ENCODE measurements at regions not wholly inside any gene's neighbourhood (a gene's known extent, or its start where the extent isn't known, plus 50 kb on each side); places are given as distances from the start of the nearest gene placed in this dataset.

GRCh38 chr10:128489324-128490247, 363.4 kb upstream of the MKI67 start:
- no peak overlapping the region for H3K27ac Mint-ChIP-seq
- CTCF ChIA-PET = no interaction called here

GRCh38 chr10:128491686-128492085, 365.5 kb upstream of the MKI67 start:
- no peak for ATAC-seq
- Histone ChIP-seq H3K27me3 (ENCODE audit: control insufficient read depth in 2 of 2, insufficient read depth in 2 of 2, low read length in 2 of 2) (no peaks in the 10 kb centered on the region), H3K4me1 (ENCODE audit: control insufficient read depth in 2 of 2, insufficient read depth in 2 of 2, low read length in 2 of 2) (no peaks in the 10 kb centered on the region), H3K9me3 (ENCODE audit: control insufficient read depth in 2 of 3, low read length in 3 of 3) (no peaks in the 10 kb centered on the region), H3K36me3 (ENCODE audit: control insufficient read depth in 2 of 3, insufficient read depth in 3 of 3, low read length in 3 of 3) (no peaks in the 10 kb centered on the region), H3K27ac (ENCODE audit: low read depth, low read length) (no peak overlapping the region), H3K4me3 (ENCODE audit: low read length) (no peak overlapping the region)
- ChIA-PET POLR2A (no interaction called here), CTCF (no interaction called here)
- no peaks in the 10 kb centered on the region for H3K27me3 Mint-ChIP-seq
- peaks cover 0 to 3% (median 0%) of the 10 kb centered on the region in 5 donors for H3K36me3 Mint-ChIP-seq
- no peak overlapping the region for H3K4me3 Mint-ChIP-seq
- peaks cover 0 to 3% (median 0%) of the 10 kb centered on the region in 11 donors for H3K9me3 Mint-ChIP-seq
- no peak for DNase-seq
- no peaks in the 10 kb centered on the region for H3K4me1 Mint-ChIP-seq
- intact Hi-C loops (cut with micrococcal nuclease) = no loop called here
- no peak overlapping the region for H3K27ac Mint-ChIP-seq

More at GRCh38 chr10:128489324-128490247, 363.4 kb upstream of the MKI67 start:
- no peaks in the 10 kb centered on the region for H3K27me3 Mint-ChIP-seq
- peaks cover 0 to 3% (median 0%) of the 10 kb centered on the region in 11 donors for H3K9me3 Mint-ChIP-seq
- no peaks in the 10 kb centered on the region for H3K36me3 ChIP-seq (ENCODE audit: control insufficient read depth in 2 of 3, insufficient read depth in 3 of 3, low read length in 3 of 3)
- no peaks in the 10 kb centered on the region for H3K4me1 Mint-ChIP-seq
- H3K4me3 ChIP-seq (ENCODE audit: low read length) = no peak overlapping the region
- H3K9me3 ChIP-seq (ENCODE audit: control insufficient read depth in 2 of 3, low read length in 3 of 3) = no peaks in the 10 kb centered on the region
- no peaks in the 10 kb centered on the region for H3K27me3 ChIP-seq (ENCODE audit: control insufficient read depth in 2 of 2, insufficient read depth in 2 of 2, low read length in 2 of 2)
- intact Hi-C loops (cut with micrococcal nuclease) = no loop called here
- H3K4me1 ChIP-seq (ENCODE audit: control insufficient read depth in 2 of 2, insufficient read depth in 2 of 2, low read length in 2 of 2) = no peaks in the 10 kb centered on the region
- DNase-seq (no peak), ATAC-seq (no peak)
- POLR2A ChIA-PET = no interaction called here
- H3K27ac ChIP-seq (ENCODE audit: low read depth, low read length) = no peak overlapping the region
- peaks cover 0 to 3% (median 0%) of the 10 kb centered on the region in 5 donors for H3K36me3 Mint-ChIP-seq
- no peak overlapping the region for H3K4me3 Mint-ChIP-seq

- Mint-ChIP-seq H3K4me1 (no peaks in the 10 kb centered on the region), H3K4me3 (no peak overlapping the region), H3K9me3 (peaks cover 0 to 3% (median 0%) of the 10 kb centered on the region in 11 donors), H3K27ac (no peak overlapping the region), H3K27me3 (no peaks in the 10 kb centered on the region), H3K36me3 (peaks cover 0 to 3% (median 0%) of the 10 kb centered on the region in 5 donors)
- Histone ChIP-seq H3K9me3 (ENCODE audit: control insufficient read depth in 2 of 3, low read length in 3 of 3) (no peaks in the 10 kb centered on the region), H3K4me1 (ENCODE audit: control insufficient read depth in 2 of 2, insufficient read depth in 2 of 2, low read length in 2 of 2) (no peaks in the 10 kb centered on the region), H3K36me3 (ENCODE audit: control insufficient read depth in 2 of 3, insufficient read depth in 3 of 3, low read length in 3 of 3) (no peaks in the 10 kb centered on the region), H3K27me3 (ENCODE audit: control insufficient read depth in 2 of 2, insufficient read depth in 2 of 2, low read length in 2 of 2) (no peaks in the 10 kb centered on the region), H3K27ac (ENCODE audit: low read depth, low read length) (no peak overlapping the region), H3K4me3 (ENCODE audit: low read length) (no peak overlapping the region)
- ChIA-PET POLR2A (no interaction called here), CTCF (no interaction called here)
- DNase-seq (no peak), ATAC-seq (no peak)
- intact Hi-C loops (cut with micrococcal nuclease) = no loop called here
Measured at GRCh38 chr10:128493811-128494210, 367.6 kb upstream of the MKI67 start.

GRCh38 chr10:128494665-128495064, 368.4 kb upstream of the MKI67 start:
- H3K4me3 ChIP-seq (ENCODE audit: low read length) = no peak overlapping the region
- ChIA-PET POLR2A (no interaction called here), CTCF (no interaction called here)
- Mint-ChIP-seq H3K27ac (no peak overlapping the region), H3K36me3 (peaks cover 0 to 3% (median 0%) of the 10 kb centered on the region in 5 donors), H3K4me3 (no peak overlapping the region), H3K4me1 (no peaks in the 10 kb centered on the region), H3K27me3 (no peaks in the 10 kb centered on the region), H3K9me3 (peaks cover 0 to 3% (median 0%) of the 10 kb centered on the region in 11 donors)
- H3K27ac ChIP-seq (ENCODE audit: low read depth, low read length) = no peak overlapping the region
- H3K9me3 ChIP-seq (ENCODE audit: control insufficient read depth in 2 of 3, low read length in 3 of 3) = no peaks in the 10 kb centered on the region
- H3K27me3 ChIP-seq (ENCODE audit: control insufficient read depth in 2 of 2, insufficient read depth in 2 of 2, low read length in 2 of 2) = no peaks in the 10 kb centered on the region
- intact Hi-C loops (cut with micrococcal nuclease) = no loop called here
- no peaks in the 10 kb centered on the region for H3K36me3 ChIP-seq (ENCODE audit: control insufficient read depth in 2 of 3, insufficient read depth in 3 of 3, low read length in 3 of 3)
- no peak for ATAC-seq
- no peaks in the 10 kb centered on the region for H3K4me1 ChIP-seq (ENCODE audit: control insufficient read depth in 2 of 2, insufficient read depth in 2 of 2, low read length in 2 of 2)
- no peak for DNase-seq

- H3K4me3 ChIP-seq (ENCODE audit: low read length) = no peak overlapping the region
- ATAC-seq = no peak
- H3K27ac ChIP-seq (ENCODE audit: low read depth, low read length) = no peak overlapping the region
- Mint-ChIP-seq H3K9me3 (peaks cover 0 to 2% (median 0%) of the 10 kb centered on the region in 11 donors), H3K27me3 (peaks cover 0 to 3% (median 0%) of the 10 kb centered on the region in 5 donors), H3K4me1 (no peaks in the 10 kb centered on the region), H3K36me3 (no peaks in the 10 kb centered on the region), H3K27ac (no peak overlapping the region), H3K4me3 (no peak overlapping the region)
- intact Hi-C loops (cut with micrococcal nuclease) = no loop called here
- ChIA-PET POLR2A (no interaction called here), CTCF (interaction anchor here (0.8 kb wide), 1 partner anchor 15 kb away, joined by 3 read pairs; no protein-coding TSS in a partner anchor)
- no peaks in the 10 kb centered on the region for H3K27me3 ChIP-seq (ENCODE audit: control insufficient read depth in 2 of 2, insufficient read depth in 2 of 2, low read length in 2 of 2)
- no peaks in the 10 kb centered on the region for H3K9me3 ChIP-seq (ENCODE audit: control insufficient read depth in 2 of 3, low read length in 3 of 3)
- H3K4me1 ChIP-seq (ENCODE audit: control insufficient read depth in 2 of 2, insufficient read depth in 2 of 2, low read length in 2 of 2) = no peaks in the 10 kb centered on the region
- DNase-seq = no peak
- no peaks in the 10 kb centered on the region for H3K36me3 ChIP-seq (ENCODE audit: control insufficient read depth in 2 of 3, insufficient read depth in 3 of 3, low read length in 3 of 3)
Measured at GRCh38 chr10:128497660-128498377, 371.6 kb upstream of the MKI67 start.

GRCh38 chr10:128498378-128498730, 372.1 kb upstream of the MKI67 start:
- H3K9me3 Mint-ChIP-seq = peaks cover 0 to 3% (median 0%) of the 10 kb centered on the region in 11 donors
- Histone ChIP-seq H3K9me3 (ENCODE audit: control insufficient read depth in 2 of 3, low read length in 3 of 3) (no peaks in the 10 kb centered on the region), H3K27me3 (ENCODE audit: control insufficient read depth in 2 of 2, insufficient read depth in 2 of 2, low read length in 2 of 2) (no peaks in the 10 kb centered on the region), H3K27ac (ENCODE audit: low read depth, low read length) (no peak overlapping the region), H3K36me3 (ENCODE audit: control insufficient read depth in 2 of 3, insufficient read depth in 3 of 3, low read length in 3 of 3) (no peaks in the 10 kb centered on the region), H3K4me1 (ENCODE audit: control insufficient read depth in 2 of 2, insufficient read depth in 2 of 2, low read length in 2 of 2) (no peaks in the 10 kb centered on the region), H3K4me3 (ENCODE audit: low read length) (no peak overlapping the region)
- no peak for DNase-seq
- CTCF ChIA-PET = interaction anchor here (0.8 kb wide), 1 partner anchor 14 kb away, joined by 3 read pairs; no protein-coding TSS in a partner anchor
- H3K27me3 Mint-ChIP-seq = peaks cover 0 to 6% (median 0%) of the 10 kb centered on the region in 5 donors
- no peaks in the 10 kb centered on the region for H3K36me3 Mint-ChIP-seq
- intact Hi-C loops (cut with micrococcal nuclease) = no loop called here
- H3K27ac Mint-ChIP-seq = no peak overlapping the region
- no peaks in the 10 kb centered on the region for H3K4me1 Mint-ChIP-seq
- POLR2A ChIA-PET = no interaction called here
- ATAC-seq = no peak
- H3K4me3 Mint-ChIP-seq = no peak overlapping the region
